ENCODE measurements at regions not wholly inside any gene's neighbourhood (a gene's known extent, or its start where the extent isn't known, plus 50 kb on each side); places are given as distances from the start of the nearest gene placed in this dataset.
"Not testable (repeated sequence)": the region's sequence is repeated elsewhere in the genome, so short reads cannot be mapped to it uniquely, and the experiment has no call there.

DNA sequence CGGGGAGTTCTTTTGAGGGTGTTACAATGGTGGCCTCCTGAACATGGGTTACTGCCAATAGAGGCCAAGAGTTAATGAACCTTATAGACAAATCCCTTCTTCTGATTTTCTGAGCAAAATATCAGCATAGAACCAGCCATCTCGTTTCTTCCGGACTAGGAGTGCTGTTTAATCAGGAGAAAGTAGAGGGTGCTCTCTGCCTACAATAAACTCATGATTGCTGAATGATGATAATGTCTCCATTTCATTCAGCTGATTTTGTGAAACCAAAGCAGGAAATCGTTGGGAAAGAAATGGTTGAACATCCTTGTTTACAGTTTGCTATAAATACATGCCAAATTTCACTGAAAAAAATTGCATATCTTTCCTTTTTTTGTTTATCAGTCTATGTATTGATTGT is 142.8 kb upstream of the PLSCR5 start:
- DNase-seq: no peak
- intact Hi-C loops (cut with DNase I, micrococcal nuclease): no loop called here
- ATAC-seq: no peak

GRCh38 chr3:146747051-146747450 is 141.9 kb upstream of the PLSCR5 start:
- intact Hi-C loops (cut with DNase I, micrococcal nuclease): no loop called here
- ATAC-seq: no peak

DNA sequence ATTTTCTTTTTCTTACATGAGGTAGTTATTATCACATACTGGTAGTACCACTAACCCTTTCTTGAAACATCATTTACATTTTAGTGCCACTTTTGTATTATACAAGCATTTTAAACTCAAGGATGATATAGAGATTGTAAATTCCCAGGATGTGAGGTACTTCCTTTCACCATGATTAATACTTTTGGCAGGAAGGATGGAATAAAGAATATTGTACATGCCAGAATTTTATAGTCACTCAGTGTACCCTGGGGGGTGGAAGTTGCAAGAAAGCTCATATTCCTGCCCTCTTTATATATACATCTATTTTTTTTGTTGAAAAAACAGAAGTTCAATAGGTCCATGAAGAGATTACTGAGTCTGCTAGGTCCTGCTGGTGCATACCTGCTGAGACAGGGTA is 141.0 kb upstream of the PLSCR5 start:
- ATAC-seq (no peak), DNase-seq (no peak)
- intact Hi-C loops (cut with DNase I, micrococcal nuclease): no loop called here

More at GRCh38 chr3:146747051-146747450, 141.9 kb upstream of the PLSCR5 start:
- DNase-seq: no peak

- intact Hi-C loops (cut with DNase I, micrococcal nuclease): no loop called here
- DNase-seq (no peak), ATAC-seq (no peak)
These were observed 134.1 kb upstream of the PLSCR5 start for GRCh38 chr3:146739203-146739671.

DNA sequence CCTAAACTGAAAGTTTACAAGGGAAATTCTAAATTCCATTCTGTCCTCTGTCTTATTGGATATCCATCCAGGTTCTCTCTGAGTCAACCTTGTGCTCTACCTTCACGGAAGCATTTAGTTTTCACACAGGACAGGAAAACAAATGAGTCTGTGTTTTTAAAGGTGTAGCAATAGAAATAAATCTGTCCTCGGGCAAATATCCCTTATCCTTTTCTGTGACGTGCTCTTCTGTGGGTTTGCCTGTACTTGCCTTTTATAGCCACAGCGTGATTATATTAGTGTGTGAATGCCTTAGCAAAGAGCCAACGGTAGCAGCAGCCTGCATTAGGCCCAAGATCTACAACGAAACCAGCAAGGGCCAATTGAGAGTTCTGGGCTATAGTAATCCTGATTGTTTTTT is 127.2 kb upstream of the PLSCR5 start:
- ATAC-seq (no peak), DNase-seq (no peak)
- intact Hi-C loops (cut with DNase I, micrococcal nuclease): no loop called here

DNA sequence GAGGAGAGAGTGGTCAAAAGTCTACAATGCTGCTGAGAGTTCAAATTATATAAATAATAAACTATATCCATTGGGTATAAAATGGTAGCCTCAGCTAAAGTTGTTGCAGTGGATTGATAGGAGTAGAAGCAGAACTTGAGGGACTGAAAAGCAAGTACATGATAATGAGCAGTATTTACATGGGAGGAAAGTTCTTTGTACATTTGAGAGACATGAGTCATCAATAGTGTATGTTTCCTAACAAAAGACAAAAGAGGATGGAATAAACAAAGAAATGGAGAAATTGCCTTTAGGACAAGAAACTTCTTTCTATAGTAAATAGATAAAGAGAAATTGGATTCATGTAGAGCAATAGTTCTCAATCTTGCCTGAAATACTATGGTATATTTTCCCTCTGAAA is 110.0 kb upstream of the PLSCR5 start:
- ATAC-seq (no peak), DNase-seq (no peak)
- intact Hi-C loops (cut with DNase I, micrococcal nuclease): no loop called here

DNA sequence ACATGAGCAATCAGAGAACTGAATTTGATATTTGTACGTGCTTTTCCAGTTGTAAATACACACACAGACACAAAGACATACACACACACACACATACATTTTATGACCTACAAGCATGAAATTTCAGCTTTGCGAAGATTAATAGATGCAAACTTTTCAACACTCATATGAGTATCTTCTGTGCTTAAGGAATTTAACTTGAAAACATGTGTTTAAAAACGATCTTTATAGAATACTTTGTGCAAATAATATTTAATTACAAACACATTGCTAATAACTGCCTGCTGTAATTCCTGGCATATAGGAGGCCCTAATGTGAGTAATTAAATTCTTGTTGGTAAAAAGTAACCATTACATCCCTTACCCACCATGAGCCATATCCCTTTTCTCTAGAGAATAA is 107.7 kb upstream of the PLSCR5 start:
- intact Hi-C loops (cut with DNase I, micrococcal nuclease): no loop called here

DNA sequence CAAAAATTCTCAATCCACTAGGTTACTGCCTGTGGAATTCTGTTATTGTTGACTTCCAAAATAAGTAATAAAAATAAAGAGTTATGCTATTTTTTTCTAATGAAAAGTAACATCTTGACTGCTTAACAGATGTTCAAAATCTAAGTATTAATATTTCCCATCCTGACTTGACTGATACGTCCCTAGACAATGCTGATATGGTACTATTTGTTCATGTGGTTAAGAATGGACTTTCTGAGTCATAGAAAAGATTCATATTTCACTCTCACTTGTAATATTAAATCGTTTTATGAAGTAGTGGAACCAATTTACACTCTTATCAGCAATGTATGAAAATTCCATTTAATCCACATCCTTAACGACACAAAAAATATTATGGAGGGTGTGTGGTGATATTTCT is 104.8 kb upstream of the PLSCR5 start:
- ATAC-seq (no peak), DNase-seq (no peak)
- intact Hi-C loops (cut with DNase I, micrococcal nuclease): no loop called here

More for the DNA sequence above, 107.7 kb upstream of the PLSCR5 start:
- no peak for DNase-seq
- no peak for ATAC-seq

- ATAC-seq: no peak
- intact Hi-C loops (cut with DNase I, micrococcal nuclease): no loop called here
- DNase-seq: no peak
These were observed 100.1 kb upstream of the PLSCR5 start for GRCh38 chr3:146705225-146705624.

- ATAC-seq (no peak), DNase-seq (no peak)
- intact Hi-C loops (cut with DNase I, micrococcal nuclease): no loop called here
These were observed 97.1 kb upstream of the PLSCR5 start for GRCh38 chr3:146702237-146702636.

DNA sequence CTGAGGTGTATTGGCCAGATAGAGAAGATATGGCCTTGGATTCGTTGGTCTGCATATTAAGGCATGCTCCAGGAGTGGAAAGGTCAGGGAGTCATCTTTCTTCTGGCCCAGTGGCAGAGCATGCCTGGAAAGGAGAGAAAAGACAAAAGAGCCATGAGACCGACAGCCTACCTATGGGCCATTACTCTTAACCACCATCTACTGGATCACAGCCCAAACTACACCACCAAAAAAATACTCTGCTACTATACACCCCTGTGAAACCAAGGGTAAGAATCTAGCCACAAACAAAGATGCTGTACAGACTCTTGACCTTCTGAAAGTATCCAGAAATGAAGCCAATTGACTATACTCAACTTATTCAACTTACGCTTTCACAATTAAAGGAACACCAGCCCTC is 96.1 kb upstream of the PLSCR5 start:
- ATAC-seq: no peak
- intact Hi-C loops (cut with DNase I, micrococcal nuclease): no loop called here
- DNase-seq: no peak

DNA sequence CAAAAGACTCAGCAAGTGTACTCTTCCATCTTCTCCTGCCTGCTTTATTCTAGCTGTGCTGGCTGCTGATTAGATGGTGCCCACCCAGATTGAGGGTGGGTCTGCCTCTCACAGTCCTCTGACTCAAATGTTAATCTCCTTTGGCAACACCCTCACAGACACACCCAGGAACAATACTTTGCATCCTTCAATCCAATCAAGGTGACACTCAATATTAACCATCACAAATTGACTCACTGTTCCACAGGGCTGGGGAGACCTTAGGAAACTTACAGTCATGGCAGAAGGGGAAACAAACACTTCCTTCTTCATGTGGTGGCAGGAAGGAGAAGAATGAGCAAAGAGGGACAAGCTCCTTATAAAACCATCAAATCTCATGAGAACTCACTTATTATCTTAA is 94.9 kb upstream of the PLSCR5 start:
- intact Hi-C loops (cut with DNase I, micrococcal nuclease); DNase-seq; ATAC-seq: not testable (repeated sequence)

- no peak for ATAC-seq
- intact Hi-C loops (cut with DNase I, micrococcal nuclease): no loop called here
- DNase-seq: no peak
These were observed 87.1 kb upstream of the PLSCR5 start for GRCh38 chr3:146692254-146692653.

DNA sequence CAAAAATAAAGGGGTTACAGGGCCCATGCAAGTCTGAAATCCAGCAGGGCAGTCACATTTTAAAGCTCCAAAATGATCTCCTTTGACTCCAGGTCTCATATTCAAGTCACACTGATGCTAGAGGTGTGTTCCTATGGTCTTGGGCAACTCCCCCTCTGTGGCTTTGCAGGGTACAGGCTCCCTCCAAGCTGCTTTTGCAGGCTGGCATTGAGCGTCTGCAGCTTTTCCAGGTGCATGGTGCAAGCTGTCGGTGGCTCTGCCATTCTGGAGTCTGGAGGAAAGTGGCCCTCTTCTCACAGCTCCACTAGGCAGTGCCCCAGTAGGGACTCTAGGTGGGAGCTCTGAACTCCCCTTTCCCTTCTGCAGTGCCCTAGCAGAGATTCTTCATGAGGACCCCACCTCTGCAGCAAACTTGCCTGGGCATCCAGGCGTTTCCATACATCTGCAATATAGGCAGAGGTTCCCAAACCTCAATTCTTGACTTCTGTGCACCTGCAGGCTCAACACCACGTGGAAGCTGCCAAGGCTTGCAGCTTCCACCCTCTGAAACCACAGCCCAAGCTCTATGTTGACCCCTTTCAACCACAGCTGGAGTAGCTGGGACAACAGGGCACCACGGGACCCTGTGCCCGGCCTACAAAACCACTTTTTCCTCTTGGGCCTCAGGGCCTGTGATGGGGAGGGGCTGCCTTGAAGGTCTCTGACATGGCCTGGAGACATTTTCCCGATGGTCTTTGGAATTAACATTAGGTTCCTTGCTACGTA is 80.1 kb upstream of the PLSCR5 start:
- intact Hi-C loops (cut with DNase I, micrococcal nuclease): no loop called here
- DNase-seq: no peak
- ATAC-seq: no peak

DNA sequence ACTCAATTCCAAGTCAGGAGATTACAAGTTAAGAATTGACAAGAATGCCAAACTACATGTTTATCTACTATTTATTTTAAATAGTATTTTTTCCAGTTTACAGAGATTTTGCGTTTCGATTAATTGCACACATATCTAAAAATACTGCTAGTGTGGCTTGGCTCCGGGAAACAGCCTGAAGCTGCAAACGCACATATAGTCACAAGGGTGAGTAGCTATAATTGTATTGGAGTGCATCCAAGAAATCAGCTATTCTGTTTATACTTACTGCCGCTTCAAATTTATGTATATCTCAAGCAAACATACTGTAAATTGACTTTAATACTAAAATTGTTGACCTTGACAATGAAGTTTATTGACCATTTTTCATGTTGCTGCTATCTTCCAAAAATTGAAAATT is 77.0 kb upstream of the PLSCR5 start:
- no peak for DNase-seq
- ATAC-seq: no peak

DNA sequence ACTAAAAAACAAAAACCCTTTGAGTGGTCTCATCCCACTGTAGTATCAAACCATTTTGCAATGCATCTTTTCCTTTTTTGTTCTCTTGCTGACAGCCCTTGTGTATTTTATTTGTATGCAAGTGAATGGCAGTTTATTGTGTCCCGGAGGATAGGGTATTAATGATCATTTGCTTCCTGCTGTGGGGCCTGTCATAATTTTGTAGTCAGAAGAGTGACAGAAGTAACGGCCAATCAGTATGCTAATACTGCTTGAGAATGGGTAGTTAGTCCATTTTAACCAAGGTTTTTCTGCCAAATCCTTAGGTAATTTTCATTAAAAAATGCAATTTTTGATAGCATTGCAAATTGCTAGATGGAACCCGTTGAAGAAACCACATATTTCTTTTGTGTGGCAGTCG is 75.5 kb upstream of the PLSCR5 start:
- DNase-seq (no peak), ATAC-seq (no peak)
- intact Hi-C loops (cut with DNase I, micrococcal nuclease): no loop called here

More for the DNA sequence above, 77.0 kb upstream of the PLSCR5 start:
- intact Hi-C loops (cut with DNase I, micrococcal nuclease): no loop called here

- intact Hi-C loops (cut with DNase I, micrococcal nuclease): no loop called here
- no peak for ATAC-seq
These were observed 74.8 kb upstream of the PLSCR5 start for GRCh38 chr3:146679995-146680394.

GRCh38 chr3:146679191-146679590 is 74.0 kb upstream of the PLSCR5 start:
- no peak for DNase-seq
- intact Hi-C loops (cut with DNase I, micrococcal nuclease): no loop called here
- ATAC-seq: no peak

More at GRCh38 chr3:146679995-146680394, 74.8 kb upstream of the PLSCR5 start:
- DNase-seq: no peak

GRCh38 chr3:146672941-146673340 is 67.8 kb upstream of the PLSCR5 start:
- intact Hi-C loops (cut with DNase I, micrococcal nuclease): no loop called here
- ATAC-seq: no peak
- DNase-seq: no peak

- DNase-seq (no peak), ATAC-seq (no peak)
- intact Hi-C loops (cut with DNase I, micrococcal nuclease): no loop called here
These were observed 59.3 kb upstream of the PLSCR5 start for GRCh38 chr3:146664403-146664802.

DNA sequence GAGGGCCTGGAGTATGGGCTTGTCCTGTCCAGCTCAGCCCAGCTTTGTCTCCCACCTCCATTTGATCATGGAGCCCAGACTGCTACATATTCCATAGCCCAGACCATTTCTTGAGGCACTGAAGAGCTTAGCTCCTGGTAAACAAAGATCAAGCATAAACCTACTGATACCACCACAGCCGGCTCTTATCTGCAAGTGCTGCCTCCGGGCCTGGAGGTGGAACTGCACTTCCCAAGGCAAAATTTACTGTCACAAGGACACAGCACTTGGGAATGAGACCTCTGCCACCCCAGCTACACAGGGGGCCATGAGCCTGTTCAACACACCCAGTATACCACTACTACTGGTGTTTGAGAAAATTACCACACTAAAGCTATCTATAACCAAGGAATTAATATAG is 53.7 kb upstream of the PLSCR5 start:
- no peak for ATAC-seq
- intact Hi-C loops (cut with DNase I, micrococcal nuclease): no loop called here
- no peak for DNase-seq

Data from left colon (tissue), 2 donors.